Adipocyte (in vitro differentiated cells): ENCODE measurements at regions not wholly inside any gene's neighbourhood (a gene's known extent, or its start where the extent isn't known, plus 50 kb on each side); places are given as distances from the start of the nearest gene placed in this dataset.

Experiments
- DNase-seq: peaks from one replicate; pipeline ENCODE4 v3.0.0-alpha.2; 2015; ENCODE audit warnings: low read depth
- H3K27me3 ChIP-seq: replicated peaks from 2 replicates; pipeline ENCODE4 v1.7.0; 2013; ENCODE audit warnings: mild to moderate bottlenecking, low read length, moderate library complexity; ENCODE audit not compliant: control insufficient read depth, insufficient read depth
- H3K36me3 ChIP-seq: 2 replicates; pipeline ENCODE4 v1.7.0; 2013; ENCODE audit warnings: low read length, mild to moderate bottlenecking, moderate library complexity; ENCODE audit not compliant: control insufficient read depth, insufficient read depth, severe bottlenecking
- H3K4me1 ChIP-seq: 2 replicates; pipeline ENCODE4 v1.7.0; 2013; ENCODE audit warnings: mild to moderate bottlenecking, low read length, moderate library complexity; ENCODE audit not compliant: control insufficient read depth, insufficient read depth
- H3K4me3 ChIP-seq: 2 replicates; pipeline ENCODE4 v1.7.0; 2013; ENCODE audit warnings: mild to moderate bottlenecking, low read length, moderate library complexity
- H3K9ac ChIP-seq: 2 replicates; pipeline ENCODE4 v1.7.0; 2013; ENCODE audit warnings: mild to moderate bottlenecking, low read length, moderate library complexity
- H3K9me3 ChIP-seq: 2 replicates; pipeline ENCODE4 v1.7.0; 2013; ENCODE audit warnings: mild to moderate bottlenecking, low read length, moderate library complexity; ENCODE audit not compliant: control insufficient read depth

GRCh38 chr5:18876565-18876964 lies 1111.4 kb downstream of the CDH18 start:
- Histone ChIP-seq H3K27me3 (no peaks in the 10 kb centered on the region), H3K9ac (no peak overlapping the region), H3K4me1 (no peaks in the 10 kb centered on the region), H3K36me3 (no peaks in the 10 kb centered on the region), H3K4me3 (no peak overlapping the region), H3K9me3 (no peaks in the 10 kb centered on the region)
- DNase-seq = no peak

- Histone ChIP-seq H3K9me3 (peaks cover 2% of the 10 kb centered on the region), H3K36me3 (no peaks in the 10 kb centered on the region), H3K4me3 (no peak overlapping the region)
These were observed 1106.4 kb downstream of the CDH18 start for GRCh38 chr5:18881615-18882014.

GRCh38 chr5:18882154-18882553 lies 1105.8 kb downstream of the CDH18 start:
- no peaks in the 10 kb centered on the region for H3K27me3 ChIP-seq
- peaks cover 2% of the 10 kb centered on the region for H3K9me3 ChIP-seq

More at GRCh38 chr5:18881615-18882014, 1106.4 kb downstream of the CDH18 start:
- no peak for DNase-seq
- Histone ChIP-seq H3K4me1 (no peaks in the 10 kb centered on the region), H3K9ac (no peak overlapping the region), H3K27me3 (no peaks in the 10 kb centered on the region)

GRCh38 chr5:18888821-18889220 lies 1099.2 kb downstream of the CDH18 start:
- no peak overlapping the region for H3K9ac ChIP-seq
- H3K4me3 ChIP-seq = no peak overlapping the region
- H3K9me3 ChIP-seq = peaks cover 5% of the 10 kb centered on the region
- H3K4me1 ChIP-seq = no peaks in the 10 kb centered on the region
- no peak for DNase-seq
- H3K36me3 ChIP-seq = no peaks in the 10 kb centered on the region
- H3K27me3 ChIP-seq = no peaks in the 10 kb centered on the region

More at GRCh38 chr5:18882154-18882553, 1105.8 kb downstream of the CDH18 start:
- H3K9ac ChIP-seq = no peak overlapping the region
- H3K4me3 ChIP-seq = no peak overlapping the region
- H3K4me1 ChIP-seq = no peaks in the 10 kb centered on the region
- no peaks in the 10 kb centered on the region for H3K36me3 ChIP-seq
- no peak for DNase-seq

- Histone ChIP-seq H3K27me3 (no peaks in the 10 kb centered on the region), H3K9ac (no peak overlapping the region), H3K4me3 (no peak overlapping the region), H3K4me1 (no peaks in the 10 kb centered on the region), H3K9me3 (no peaks in the 10 kb centered on the region), H3K36me3 (no peaks in the 10 kb centered on the region)
- DNase-seq = no peak
These were observed 1087.4 kb downstream of the CDH18 start for GRCh38 chr5:18900644-18901043.

- no peak overlapping the region for H3K4me3 ChIP-seq
- no peaks in the 10 kb centered on the region for H3K36me3 ChIP-seq
- H3K9ac ChIP-seq = no peak overlapping the region
- no peak for DNase-seq
- H3K9me3 ChIP-seq = no peaks in the 10 kb centered on the region
- H3K27me3 ChIP-seq = no peaks in the 10 kb centered on the region
- H3K4me1 ChIP-seq = no peaks in the 10 kb centered on the region
These were observed 1067.0 kb downstream of the CDH18 start for GRCh38 chr5:18920966-18921365.

- Histone ChIP-seq H3K27me3 (no peaks in the 10 kb centered on the region), H3K4me3 (no peak overlapping the region), H3K36me3 (no peaks in the 10 kb centered on the region), H3K9me3 (no peaks in the 10 kb centered on the region), H3K4me1 (no peaks in the 10 kb centered on the region), H3K9ac (no peak overlapping the region)
- DNase-seq = no peak
These were observed 1055.9 kb downstream of the CDH18 start for GRCh38 chr5:18932081-18932480.

GRCh38 chr5:18944771-18945170 lies 1043.2 kb downstream of the CDH18 start:
- H3K4me3 ChIP-seq = no peak overlapping the region
- no peak for DNase-seq
- no peaks in the 10 kb centered on the region for H3K27me3 ChIP-seq
- no peaks in the 10 kb centered on the region for H3K9me3 ChIP-seq
- H3K4me1 ChIP-seq = no peaks in the 10 kb centered on the region
- no peaks in the 10 kb centered on the region for H3K36me3 ChIP-seq
- H3K9ac ChIP-seq = no peak overlapping the region

- H3K27me3 ChIP-seq = no peaks in the 10 kb centered on the region
These were observed 1033.8 kb downstream of the CDH18 start for GRCh38 chr5:18954239-18954638.

GRCh38 chr5:18959535-18959934 lies 1028.5 kb downstream of the CDH18 start:
- Histone ChIP-seq H3K36me3 (no peaks in the 10 kb centered on the region), H3K9ac (no peak overlapping the region), H3K4me3 (no peak overlapping the region), H3K9me3 (no peaks in the 10 kb centered on the region), H3K27me3 (no peaks in the 10 kb centered on the region), H3K4me1 (no peaks in the 10 kb centered on the region)
- no peak for DNase-seq

More at GRCh38 chr5:18954239-18954638, 1033.8 kb downstream of the CDH18 start:
- no peaks in the 10 kb centered on the region for H3K36me3 ChIP-seq
- peaks cover 2% of the 10 kb centered on the region for H3K9me3 ChIP-seq
- no peak overlapping the region for H3K4me3 ChIP-seq
- no peak overlapping the region for H3K9ac ChIP-seq
- H3K4me1 ChIP-seq = no peaks in the 10 kb centered on the region
- DNase-seq = no peak

GRCh38 chr5:18961234-18961633 lies 1026.8 kb downstream of the CDH18 start:
- no peaks in the 10 kb centered on the region for H3K9me3 ChIP-seq
- H3K4me1 ChIP-seq = no peaks in the 10 kb centered on the region
- H3K36me3 ChIP-seq = no peaks in the 10 kb centered on the region
- no peak overlapping the region for H3K9ac ChIP-seq
- no peak overlapping the region for H3K4me3 ChIP-seq
- no peaks in the 10 kb centered on the region for H3K27me3 ChIP-seq
- DNase-seq = no peak

GRCh38 chr5:18965893-18966292 lies 1022.1 kb downstream of the CDH18 start:
- Histone ChIP-seq H3K27me3 (no peaks in the 10 kb centered on the region), H3K4me3 (no peak overlapping the region), H3K9me3 (no peaks in the 10 kb centered on the region), H3K4me1 (no peaks in the 10 kb centered on the region), H3K9ac (no peak overlapping the region), H3K36me3 (no peaks in the 10 kb centered on the region)
- no peak for DNase-seq
